ENCODE measurements at regions not wholly inside any gene's neighbourhood (a gene's known extent, or its start where the extent isn't known, plus 50 kb on each side); places are given as distances from the start of the nearest gene placed in this dataset.

DNA sequence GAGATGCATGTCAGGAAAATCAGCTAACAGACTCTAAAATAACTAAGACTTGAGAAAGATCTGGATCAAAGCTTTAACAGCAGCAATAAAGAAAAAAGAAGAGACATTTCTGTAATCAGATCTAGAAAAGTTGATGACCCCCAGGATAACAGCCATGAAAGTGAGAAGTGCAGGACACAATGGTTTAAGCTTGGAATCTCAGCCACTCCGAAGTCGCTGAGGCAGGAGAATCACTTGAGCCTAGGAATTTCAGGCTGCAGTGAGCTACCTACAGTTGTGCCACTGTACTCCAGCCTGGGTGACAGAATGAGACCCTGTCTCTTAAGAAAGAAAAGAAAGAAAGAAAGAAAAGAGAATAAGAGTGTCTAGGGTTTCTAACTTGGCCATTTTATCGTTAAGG is 544.1 kb downstream of the CD83 start:
- H3K9ac ChIP-seq (ENCODE audit: low read length): no peak overlapping the region
- ChIA-PET CTCF (no interaction called here), RAD21 (ENCODE audit: low non-redundant PET in 1 of 2, low total read pairs in 2 of 2, uncharacterized antibody in 2 of 2, unreplicated experiment in 2 of 2) (interaction anchor here in 1 of 2 experiments (0.6 kb wide), 1 partner anchor 27 kb away, joined by 5 read pairs; no protein-coding TSS in a partner anchor), POLR2A (no interaction called here)
- no TSS peak for BruUV-seq (replicated peaks)
- H3K4me3 ChIP-seq (replicated peaks in 1 of 2; ENCODE audit: low read depth in 1 of 2, low read length in 2 of 2): no peak overlapping the region
- H3K79me2 ChIP-seq (ENCODE audit: insufficient read depth, low read length): no peaks in the 10 kb centered on the region
- no peak overlapping the region for H2AFZ ChIP-seq (ENCODE audit: low read depth, low read length, poor library complexity, severe bottlenecking)
- H4K20me1 ChIP-seq (ENCODE audit: insufficient read depth): no peaks in the 10 kb centered on the region
- no peaks in the 10 kb centered on the region for H3K36me3 ChIP-seq (ENCODE audit: control insufficient read depth in 1 of 2, insufficient read depth in 2 of 2, low read length in 2 of 2)
- no peaks in the 10 kb centered on the region for H3K9me3 ChIP-seq (ENCODE audit: control insufficient read depth in 1 of 2, insufficient read depth in 1 of 2, low read depth in 1 of 2, low read length in 2 of 2)
- intact Hi-C loops (cut with micrococcal nuclease): no loop called here
- ATAC-seq: no peak
- peaks cover 11% of the 10 kb centered on the region for H3K27me3 ChIP-seq (ENCODE audit: insufficient read depth, low read length)
- H3K4me1 ChIP-seq (ENCODE audit: control insufficient read depth in 1 of 2, insufficient read depth in 2 of 2, low read length in 2 of 2): peaks cover 0 to 5% of the 10 kb centered on the region in 2 experiments; a peak in 1 of 4 replicates
- no peak overlapping the region for H3K27ac ChIP-seq (ENCODE audit: low read depth, low read length)
- no peaks in the 10 kb centered on the region; the same call in 1 of the 2 replicates for H3K9me2 ChIP-seq (ENCODE audit: insufficient read depth)
- no peak for DNase-seq (ENCODE audit: low read depth, low spot score)
- no peak for TF ChIP-seq SRF (IDR thresholded peaks at IDR 0.05; ENCODE audit: low read depth)
- TF ChIP-seq CEBPB (IDR thresholded peaks at IDR 0.05; ENCODE audit: low read depth): no peak
- TF ChIP-seq SP1 (IDR thresholded peaks at IDR 0.05; ENCODE audit: low read depth): no peak
- TF ChIP-seq TCF7L2 (IDR thresholded peaks at IDR 0.05; ENCODE audit: borderline replicate concordance, extremely low read depth, insufficient read depth, insufficient read length): no peak
- H3K4me2 ChIP-seq (ENCODE audit: low read length): no peak overlapping the region

DNA sequence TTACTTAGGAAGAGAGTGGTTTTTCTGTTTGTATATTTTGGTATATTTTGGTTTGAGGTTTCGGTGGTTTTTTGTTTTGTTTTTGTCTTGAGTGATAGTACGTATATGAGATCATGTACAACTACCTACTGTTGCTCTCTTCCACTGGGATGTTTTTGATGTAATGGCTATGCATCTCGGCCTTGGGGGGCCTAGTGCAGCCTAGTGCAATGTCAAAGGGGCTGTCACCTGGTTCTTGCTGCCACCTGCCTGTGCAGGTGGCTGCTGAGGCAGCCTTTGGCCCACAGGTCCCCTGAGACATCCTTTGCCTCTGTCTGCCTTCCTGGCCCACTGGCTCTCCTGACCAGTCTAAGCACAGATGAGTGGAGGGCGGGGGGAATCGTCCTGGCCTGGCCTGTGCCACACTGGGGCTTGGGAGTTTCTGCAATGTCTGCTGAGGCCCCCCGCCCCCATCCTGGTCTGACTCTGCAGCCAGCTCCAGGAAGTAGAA is 546.6 kb downstream of the CD83 start:
- no peaks in the 10 kb centered on the region; the same call in 1 of the 2 replicates for H3K9me2 ChIP-seq (ENCODE audit: insufficient read depth)
- H3K4me1 ChIP-seq (ENCODE audit: control insufficient read depth in 1 of 2, insufficient read depth in 2 of 2, low read length in 2 of 2): peaks cover 0 to 5% of the 10 kb centered on the region in 2 experiments; a peak in 1 of 4 replicates
- ATAC-seq (no peak), DNase-seq (ENCODE audit: low read depth, low spot score) (no peak)
- ChIA-PET CTCF (no interaction called here), RAD21 (ENCODE audit: low non-redundant PET in 1 of 2, low total read pairs in 2 of 2, uncharacterized antibody in 2 of 2, unreplicated experiment in 2 of 2) (no interaction called here), POLR2A (no interaction called here)
- BruUV-seq (replicated peaks): no TSS peak
- no peak overlapping the region for H3K4me3 ChIP-seq (replicated peaks in 1 of 2; ENCODE audit: low read depth in 1 of 2, low read length in 2 of 2)
- no peaks in the 10 kb centered on the region for H3K36me3 ChIP-seq (ENCODE audit: control insufficient read depth in 1 of 2, insufficient read depth in 2 of 2, low read length in 2 of 2)
- intact Hi-C loops (cut with micrococcal nuclease): no loop called here
- H2AFZ ChIP-seq (ENCODE audit: low read depth, low read length, poor library complexity, severe bottlenecking): no peak overlapping the region
- H3K9ac ChIP-seq (ENCODE audit: low read length): no peak overlapping the region
- H3K9me3 ChIP-seq (ENCODE audit: control insufficient read depth in 1 of 2, insufficient read depth in 1 of 2, low read depth in 1 of 2, low read length in 2 of 2): no peaks in the 10 kb centered on the region
- H3K4me2 ChIP-seq (ENCODE audit: low read length): no peak overlapping the region
- H3K79me2 ChIP-seq (ENCODE audit: insufficient read depth, low read length): no peaks in the 10 kb centered on the region
- H4K20me1 ChIP-seq (ENCODE audit: insufficient read depth): no peaks in the 10 kb centered on the region
- no peak overlapping the region for H3K27ac ChIP-seq (ENCODE audit: low read depth, low read length)
- H3K27me3 ChIP-seq (ENCODE audit: insufficient read depth, low read length): peaks cover 11% of the 10 kb centered on the region
- TF ChIP-seq, protein P1, sequence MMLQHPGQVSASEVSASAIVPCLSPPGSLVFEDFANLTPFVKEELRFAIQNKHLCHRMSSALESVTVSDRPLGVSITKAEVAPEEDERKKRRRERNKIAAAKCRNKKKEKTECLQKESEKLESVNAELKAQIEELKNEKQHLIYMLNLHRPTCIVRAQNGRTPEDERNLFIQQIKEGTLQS (IDR thresholded peaks at IDR 0.05): no peak
- TF ChIP-seq ZBTB33 (IDR thresholded peaks at IDR 0.05; ENCODE audit: extremely low read depth, insufficient replicate concordance, low read length) (no peak), SIN3A (IDR thresholded peaks at IDR 0.05; ENCODE audit: low read depth) (no peak), YY1 (IDR thresholded peaks at IDR 0.05; ENCODE audit: extremely low read depth, insufficient replicate concordance, low read depth, low read length) (no peak), ELF1 (IDR thresholded peaks at IDR 0.05; ENCODE audit: borderline replicate concordance, low read depth) (no peak), RAD21 (IDR thresholded peaks at IDR 0.05; ENCODE audit: low read depth) (no peak), TCF7L2 (IDR thresholded peaks at IDR 0.05; ENCODE audit: borderline replicate concordance, extremely low read depth, insufficient read depth, insufficient read length) (no peak), EGR1 (IDR thresholded peaks at IDR 0.05; ENCODE audit: low read depth) (no peak), FOSL1 (IDR thresholded peaks at IDR 0.05; ENCODE audit: low read depth) (no peak), POLR2A (IDR thresholded peaks at IDR 0.05; ENCODE audit: borderline replicate concordance, extremely low read depth, insufficient read depth, insufficient read length) (no peak), JUND (IDR thresholded peaks at IDR 0.05) (no peak), EZH2 (IDR thresholded peaks at IDR 0.05) (no peak), POLR2AphosphoS5 (IDR thresholded peaks at IDR 0.05; ENCODE audit: low read depth, low read length) (no peak)
- TF ChIP-seq, protein P2, sequence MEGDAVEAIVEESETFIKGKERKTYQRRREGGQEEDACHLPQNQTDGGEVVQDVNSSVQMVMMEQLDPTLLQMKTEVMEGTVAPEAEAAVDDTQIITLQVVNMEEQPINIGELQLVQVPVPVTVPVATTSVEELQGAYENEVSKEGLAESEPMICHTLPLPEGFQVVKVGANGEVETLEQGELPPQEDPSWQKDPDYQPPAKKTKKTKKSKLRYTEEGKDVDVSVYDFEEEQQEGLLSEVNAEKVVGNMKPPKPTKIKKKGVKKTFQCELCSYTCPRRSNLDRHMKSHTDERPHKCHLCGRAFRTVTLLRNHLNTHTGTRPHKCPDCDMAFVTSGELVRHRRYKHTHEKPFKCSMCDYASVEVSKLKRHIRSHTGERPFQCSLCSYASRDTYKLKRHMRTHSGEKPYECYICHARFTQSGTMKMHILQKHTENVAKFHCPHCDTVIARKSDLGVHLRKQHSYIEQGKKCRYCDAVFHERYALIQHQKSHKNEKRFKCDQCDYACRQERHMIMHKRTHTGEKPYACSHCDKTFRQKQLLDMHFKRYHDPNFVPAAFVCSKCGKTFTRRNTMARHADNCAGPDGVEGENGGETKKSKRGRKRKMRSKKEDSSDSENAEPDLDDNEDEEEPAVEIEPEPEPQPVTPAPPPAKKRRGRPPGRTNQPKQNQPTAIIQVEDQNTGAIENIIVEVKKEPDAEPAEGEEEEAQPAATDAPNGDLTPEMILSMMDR (IDR thresholded peaks at IDR 0.05 in 2 of 3, conservative IDR thresholded peaks at IDR 0.05 in 1 of 3; ENCODE audit: borderline replicate concordance in 1 of 3, insufficient read depth in 1 of 3, low read depth in 2 of 3, low read length in 2 of 3): no peak

Data from HCT116 (cell line).